GM23248 (cell line): ENCODE measurements at regions not wholly inside any gene's neighbourhood (a gene's known extent, or its start where the extent isn't known, plus 50 kb on each side); places are given as distances from the start of the nearest gene placed in this dataset.

Source experiments
- DNase-seq: peaks from one replicate; pipeline ENCODE4 v3.0.0-alpha.2; 2015
- H2AFZ ChIP-seq: fragments of 200-600 bp; sonication (generic); 2 replicates; pipeline ENCODE4 v1.6.1; 2016; ENCODE audit warnings: antibody characterized with exemption
- H3F3A ChIP-seq: fragments of 200-600 bp; sonication (generic); 2 replicates; pipeline ENCODE4 v1.6.1; 2016; ENCODE audit warnings: mild to moderate bottlenecking, antibody characterized with exemption, mixed run types; ENCODE audit not compliant: insufficient read depth
- H3K27ac ChIP-seq: fragments of 200-600 bp; sonication (generic); 2 replicates; pipeline ENCODE4 v1.5.1; 2016; ENCODE audit warnings: mild to moderate bottlenecking
- H3K27me3 ChIP-seq: fragments of 200-600 bp; sonication (generic); replicated peaks from 2 replicates; pipeline ENCODE4 v1.6.1; 2016; ENCODE audit warnings: mild to moderate bottlenecking; ENCODE audit not compliant: insufficient read depth
- H3K36me3 ChIP-seq: fragments of 200-600 bp; sonication (generic); 2 replicates; pipeline ENCODE4 v1.6.1; 2016; ENCODE audit warnings: low read depth, mild to moderate bottlenecking
- H3K4me1 ChIP-seq: fragments of 200-600 bp; sonication (generic); 2 replicates; pipeline ENCODE4 v1.6.1; 2016; ENCODE audit warnings: mild to moderate bottlenecking; ENCODE audit not compliant: insufficient read depth
- H3K4me2 ChIP-seq: fragments of 200-600 bp; sonication (generic); one replicate; pipeline ENCODE4 v1.6.1; 2016; ENCODE audit warnings: mild to moderate bottlenecking; ENCODE audit not compliant: unreplicated experiment
- H3K4me3 ChIP-seq: fragments of 200-600 bp; sonication (generic); 2 replicates; pipeline ENCODE4 v1.5.1; 2016; ENCODE audit warnings: mild to moderate bottlenecking
- H3K79me2 ChIP-seq: fragments of 200-600 bp; sonication (generic); 2 replicates; pipeline ENCODE4 v1.6.1; 2016; ENCODE audit warnings: mild to moderate bottlenecking; ENCODE audit not compliant: insufficient read depth
- H3K9ac ChIP-seq: fragments of 200-600 bp; sonication (generic); 2 replicates; pipeline ENCODE4 v1.6.1; 2016; ENCODE audit warnings: mild to moderate bottlenecking
- H3K9me2 ChIP-seq: fragments of 200-600 bp; sonication (generic); 2 replicates; pipeline ENCODE4 v1.6.1; 2016; ENCODE audit warnings: mixed run types, mild to moderate bottlenecking, moderate library complexity; ENCODE audit not compliant: insufficient read depth
- H3K9me3 ChIP-seq: fragments of 200-600 bp; sonication (generic); one replicate; pipeline ENCODE4 v1.6.1; 2017; ENCODE audit warnings: low read depth
- H4K20me1 ChIP-seq: fragments of 200-600 bp; sonication (generic); 2 replicates; pipeline ENCODE4 v1.6.0; 2016; ENCODE audit not compliant: insufficient read depth
- EZH2 ChIP-seq: fragments of 200-600 bp; sonication (generic); IDR thresholded peaks from 2 replicates; pipeline ENCODE4 v1.6.1; 2018; ENCODE audit warnings: antibody characterized with exemption, mild to moderate bottlenecking; ENCODE audit not compliant: insufficient read depth, poor library complexity, severe bottlenecking
- EZH2phosphoT487 ChIP-seq: fragments of 200-600 bp; sonication (generic); IDR thresholded peaks from 2 replicates; pipeline ENCODE4 v1.6.1; 2018; ENCODE audit warnings: antibody characterized with exemption, moderate library complexity, mild to moderate bottlenecking, low read depth; ENCODE audit not compliant: insufficient read depth
- WGBS, 2 experiments: methylation state at CpG; one replicate each; pipeline ENCODE4 v1.1.6; 2015 to 2017; ENCODE audit warnings: low lambda C conversion rate in 2 of 2, low coverage in 1 of 2; ENCODE audit errors: missing lambda C conversion rate in 2 of 2; 5-methylcytosine and 5-hydroxymethylcytosine counted together
- in situ Hi-C: fragments of 300-500 bp; cut with MboI; formaldehyde crosslinking; loops from 2 replicates; pipeline ENCODE4 v1.15.0; 2020

- no peak overlapping the region for H3K27ac ChIP-seq
- H3K9me2 ChIP-seq: no peaks in the 10 kb centered on the region
- H3K9me3 ChIP-seq: no peaks in the 10 kb centered on the region
- H3K4me1 ChIP-seq: no peaks in the 10 kb centered on the region
- no peak overlapping the region for H3K4me2 ChIP-seq
- H3K4me3 ChIP-seq: no peak overlapping the region
- no peak for TF ChIP-seq EZH2phosphoT487
- TF ChIP-seq EZH2: no peak
- no peaks in the 10 kb centered on the region for H3K27me3 ChIP-seq
- in situ Hi-C loops: no loop called here
- no peaks in the 10 kb centered on the region for H3F3A ChIP-seq
- no peak overlapping the region for H3K9ac ChIP-seq
- H3K79me2 ChIP-seq: no peaks in the 10 kb centered on the region
- H4K20me1 ChIP-seq: no peaks in the 10 kb centered on the region
- DNase-seq: no peak
- no peaks in the 10 kb centered on the region for H3K36me3 ChIP-seq
- no peak overlapping the region for H2AFZ ChIP-seq
These were observed 278.7 kb upstream of the PHYHIPL start for GRCh38 chr10:58897708-58898107.

GRCh38 chr10:58898854-58899573 is 277.4 kb upstream of the PHYHIPL start:
- 79 to 80% methylated on average over 5 of the region's 5 CpGs for WGBS, 2 experiments
- H3F3A ChIP-seq: no peaks in the 10 kb centered on the region
- no peaks in the 10 kb centered on the region for H3K9me2 ChIP-seq
- no peak overlapping the region for H3K4me2 ChIP-seq
- no peaks in the 10 kb centered on the region for H3K27me3 ChIP-seq
- H3K4me3 ChIP-seq: no peak overlapping the region
- no peaks in the 10 kb centered on the region for H3K9me3 ChIP-seq
- no peak overlapping the region for H2AFZ ChIP-seq
- DNase-seq: no peak
- TF ChIP-seq EZH2 (no peak), EZH2phosphoT487 (no peak)
- H3K79me2 ChIP-seq: no peaks in the 10 kb centered on the region
- no peaks in the 10 kb centered on the region for H3K4me1 ChIP-seq
- in situ Hi-C loops: no loop called here
- no peaks in the 10 kb centered on the region for H3K36me3 ChIP-seq
- no peaks in the 10 kb centered on the region for H4K20me1 ChIP-seq
- H3K9ac ChIP-seq: no peak overlapping the region
- no peak overlapping the region for H3K27ac ChIP-seq

GRCh38 chr10:58901092-58901646 is 275.3 kb upstream of the PHYHIPL start:
- Histone ChIP-seq H3K36me3 (no peaks in the 10 kb centered on the region), H3K4me3 (no peak overlapping the region), H3K9me2 (no peaks in the 10 kb centered on the region), H3K79me2 (no peaks in the 10 kb centered on the region), H4K20me1 (no peaks in the 10 kb centered on the region), H3K27me3 (no peaks in the 10 kb centered on the region), H3K4me1 (no peaks in the 10 kb centered on the region), H3K9me3 (no peaks in the 10 kb centered on the region), H3K4me2 (no peak overlapping the region), H2AFZ (no peak overlapping the region), H3K27ac (no peak overlapping the region), H3K9ac (no peak overlapping the region), H3F3A (no peaks in the 10 kb centered on the region)
- no peak for TF ChIP-seq EZH2
- TF ChIP-seq EZH2phosphoT487: no peak
- DNase-seq: no peak
- 75 to 83% methylated on average over 2 of the region's 2 CpGs for WGBS, 2 experiments
- in situ Hi-C loops: no loop called here

GRCh38 chr10:58903071-58903470 is 273.4 kb upstream of the PHYHIPL start:
- 95 to 100% methylated on average over 1 of the region's 1 CpG for WGBS, 2 experiments
- no peaks in the 10 kb centered on the region for H3K4me1 ChIP-seq
- H3K4me2 ChIP-seq: no peak overlapping the region
- no peaks in the 10 kb centered on the region for H3K36me3 ChIP-seq
- TF ChIP-seq EZH2phosphoT487: no peak
- H3K79me2 ChIP-seq: no peaks in the 10 kb centered on the region
- H3F3A ChIP-seq: no peaks in the 10 kb centered on the region
- H3K27ac ChIP-seq: no peak overlapping the region
- H3K9ac ChIP-seq: no peak overlapping the region
- H3K9me3 ChIP-seq: no peaks in the 10 kb centered on the region
- H4K20me1 ChIP-seq: no peaks in the 10 kb centered on the region
- no peak for DNase-seq
- in situ Hi-C loops: no loop called here
- H3K4me3 ChIP-seq: no peak overlapping the region
- H3K9me2 ChIP-seq: no peaks in the 10 kb centered on the region
- no peak overlapping the region for H2AFZ ChIP-seq
- no peaks in the 10 kb centered on the region for H3K27me3 ChIP-seq

- TF ChIP-seq EZH2 (no peak), EZH2phosphoT487 (no peak)
- H3K9ac ChIP-seq: no peak overlapping the region
- H3K9me3 ChIP-seq: no peaks in the 10 kb centered on the region
- no peak overlapping the region for H3K4me2 ChIP-seq
- H3K27ac ChIP-seq: peak overlapping the region; percentile 20; the same call in 1 of the 2 replicates
- H3K79me2 ChIP-seq: no peaks in the 10 kb centered on the region
- DNase-seq: peak; percentile 70
- no peak overlapping the region for H3K4me3 ChIP-seq
- H3K9me2 ChIP-seq: no peaks in the 10 kb centered on the region
- no peak overlapping the region for H2AFZ ChIP-seq
- H4K20me1 ChIP-seq: no peaks in the 10 kb centered on the region
- no peaks in the 10 kb centered on the region for H3K27me3 ChIP-seq
- H3F3A ChIP-seq: peaks cover 15% of the 10 kb centered on the region
- peaks cover 8% of the 10 kb centered on the region for H3K4me1 ChIP-seq
- in situ Hi-C loops: no loop called here
- 36 to 42% methylated on average over 2 of the region's 2 CpGs for WGBS, 2 experiments
- H3K36me3 ChIP-seq: no peaks in the 10 kb centered on the region
These were observed 266.6 kb upstream of the PHYHIPL start for GRCh38 chr10:58909881-58910280.
